ENCODE measurements at regions not wholly inside any gene's neighbourhood (a gene's known extent, or its start where the extent isn't known, plus 50 kb on each side); places are given as distances from the start of the nearest gene placed in this dataset.

GRCh38 chr17:12254460-12254859 is 233.8 kb downstream of the MAP2K4 start:
- TF ChIP-seq HDGF (IDR thresholded peaks at IDR 0.05; ENCODE audit: borderline replicate concordance) (no peak), FOXA1 (IDR thresholded peaks at IDR 0.05) (no peak), FOXM1 (IDR thresholded peaks at IDR 0.05; ENCODE audit: borderline replicate concordance) (no peak), FOXK2 (IDR thresholded peaks at IDR 0.05) (no peak), SUZ12 (IDR thresholded peaks at IDR 0.05) (no peak), BHLHE40 (IDR thresholded peaks at IDR 0.05; ENCODE audit: borderline replicate concordance) (no peak), ZNF384 (IDR thresholded peaks at IDR 0.05) (no peak), TARDBP (IDR thresholded peaks at IDR 0.05) (no peak), CTBP1 (IDR thresholded peaks at IDR 0.05; ENCODE audit: borderline replicate concordance) (no peak), SP1 (IDR thresholded peaks at IDR 0.05) (no peak)
